ENCODE measurements at regions not wholly inside any gene's neighbourhood (a gene's known extent, or its start where the extent isn't known, plus 50 kb on each side); places are given as distances from the start of the nearest gene placed in this dataset.

DNA sequence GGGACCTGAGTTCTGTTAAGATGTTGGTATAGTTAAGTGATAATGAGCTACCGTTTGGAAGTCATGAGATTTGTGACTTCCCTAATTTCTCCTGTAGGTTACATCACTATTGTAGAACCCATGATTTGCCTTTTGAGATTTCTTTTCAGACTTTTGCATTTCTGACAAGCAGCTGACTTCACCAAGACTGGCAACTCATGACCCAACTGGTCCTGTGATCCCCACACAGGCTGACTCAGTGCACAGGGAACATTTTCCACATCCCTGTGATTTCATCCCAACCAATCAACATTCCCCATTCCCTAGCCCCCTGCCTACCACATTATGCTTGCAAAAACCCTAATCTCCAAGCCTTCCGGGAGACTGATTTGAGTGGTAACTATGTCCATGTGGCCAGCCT is 242.1 kb upstream of the PDZRN3 start:
- ChIA-PET POLR2A (ENCODE audit: low non-redundant PET) (no interaction called here), CTCF (no interaction called here)
- no peaks in the 10 kb centered on the region for H3K36me3 ChIP-seq (ENCODE audit: insufficient read depth, low read length, poor library complexity, severe bottlenecking)
- no peak for DNase-seq (ENCODE audit: low spot score)
- intact Hi-C loops (cut with micrococcal nuclease; ENCODE audit: unreplicated experiment), result loop anchor here (5.0 kb wide), 1 partner anchor 1305 kb away; no protein-coding TSS in a partner anchor
- no TSS peak for BruUV-seq (replicated peaks)
- H3K27ac ChIP-seq (ENCODE audit: low read depth, low read length, poor library complexity, severe bottlenecking), result no peak overlapping the region
- TF ChIP-seq, protein P1, sequence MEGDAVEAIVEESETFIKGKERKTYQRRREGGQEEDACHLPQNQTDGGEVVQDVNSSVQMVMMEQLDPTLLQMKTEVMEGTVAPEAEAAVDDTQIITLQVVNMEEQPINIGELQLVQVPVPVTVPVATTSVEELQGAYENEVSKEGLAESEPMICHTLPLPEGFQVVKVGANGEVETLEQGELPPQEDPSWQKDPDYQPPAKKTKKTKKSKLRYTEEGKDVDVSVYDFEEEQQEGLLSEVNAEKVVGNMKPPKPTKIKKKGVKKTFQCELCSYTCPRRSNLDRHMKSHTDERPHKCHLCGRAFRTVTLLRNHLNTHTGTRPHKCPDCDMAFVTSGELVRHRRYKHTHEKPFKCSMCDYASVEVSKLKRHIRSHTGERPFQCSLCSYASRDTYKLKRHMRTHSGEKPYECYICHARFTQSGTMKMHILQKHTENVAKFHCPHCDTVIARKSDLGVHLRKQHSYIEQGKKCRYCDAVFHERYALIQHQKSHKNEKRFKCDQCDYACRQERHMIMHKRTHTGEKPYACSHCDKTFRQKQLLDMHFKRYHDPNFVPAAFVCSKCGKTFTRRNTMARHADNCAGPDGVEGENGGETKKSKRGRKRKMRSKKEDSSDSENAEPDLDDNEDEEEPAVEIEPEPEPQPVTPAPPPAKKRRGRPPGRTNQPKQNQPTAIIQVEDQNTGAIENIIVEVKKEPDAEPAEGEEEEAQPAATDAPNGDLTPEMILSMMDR (conservative IDR thresholded peaks at IDR 0.05; ENCODE audit: low read depth, low read length), result no peak
- no peak for TF ChIP-seq EZH2 (IDR thresholded peaks at IDR 0.05; ENCODE audit: borderline replicate concordance, low read depth, low read length, poor library complexity, severe bottlenecking)
- H3K9me3 ChIP-seq (ENCODE audit: low read depth, low read length, poor library complexity, severe bottlenecking), result no peaks in the 10 kb centered on the region
- H3K4me1 ChIP-seq (ENCODE audit: insufficient read depth, low read length, poor library complexity, severe bottlenecking), result no peaks in the 10 kb centered on the region
- H3K27me3 ChIP-seq (replicated peaks; ENCODE audit: insufficient read depth, low read depth, low read length, poor library complexity), result no peaks in the 10 kb centered on the region
- H3K4me3 ChIP-seq (ENCODE audit: low read depth, low read length, poor library complexity, severe bottlenecking), result no peak overlapping the region

DNA sequence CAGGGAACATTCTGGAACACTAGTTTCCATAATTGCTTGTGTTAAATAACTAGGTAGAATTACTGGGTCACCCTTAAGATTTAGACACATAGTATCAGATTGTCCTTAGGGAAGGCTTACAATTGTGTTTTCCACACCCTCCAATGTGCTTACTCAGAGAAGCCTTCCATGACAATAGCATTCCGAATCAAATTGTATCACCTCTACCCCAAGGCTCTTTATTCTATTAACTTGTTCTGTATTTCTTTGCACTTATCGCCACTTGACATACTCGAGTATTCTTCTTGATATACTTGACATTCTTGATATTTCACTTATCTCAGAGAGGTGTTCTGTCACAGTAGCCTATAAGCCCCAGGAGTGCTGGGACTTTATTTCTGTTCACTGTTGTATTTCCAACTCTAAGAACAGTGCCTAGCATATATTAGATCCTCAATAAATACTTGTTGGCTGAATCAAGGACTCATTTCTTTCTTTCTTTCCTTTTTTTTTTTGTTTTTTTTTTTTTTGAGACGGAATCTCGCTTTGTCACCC is 238.9 kb upstream of the PDZRN3 start:
- intact Hi-C loops (cut with micrococcal nuclease; ENCODE audit: unreplicated experiment), result no loop called here
- Histone ChIP-seq H3K27ac (ENCODE audit: low read depth, low read length, poor library complexity, severe bottlenecking) (no peak overlapping the region), H3K27me3 (replicated peaks; ENCODE audit: insufficient read depth, low read depth, low read length, poor library complexity) (no peaks in the 10 kb centered on the region), H3K9me3 (ENCODE audit: low read depth, low read length, poor library complexity, severe bottlenecking) (no peaks in the 10 kb centered on the region), H3K36me3 (ENCODE audit: insufficient read depth, low read length, poor library complexity, severe bottlenecking) (no peaks in the 10 kb centered on the region), H3K4me1 (ENCODE audit: insufficient read depth, low read length, poor library complexity, severe bottlenecking) (no peaks in the 10 kb centered on the region), H3K4me3 (ENCODE audit: low read depth, low read length, poor library complexity, severe bottlenecking) (no peak overlapping the region)
- CTCF ChIA-PET, result no interaction called here
- POLR2A ChIA-PET (ENCODE audit: low non-redundant PET), result no interaction called here
- no TSS peak for BruUV-seq (replicated peaks)
- no peak for DNase-seq (ENCODE audit: low spot score)
- no peak for TF ChIP-seq EZH2 (IDR thresholded peaks at IDR 0.05; ENCODE audit: borderline replicate concordance, low read depth, low read length, poor library complexity, severe bottlenecking)
- TF ChIP-seq, protein P1 (conservative IDR thresholded peaks at IDR 0.05; ENCODE audit: low read depth, low read length), result no peak

DNA sequence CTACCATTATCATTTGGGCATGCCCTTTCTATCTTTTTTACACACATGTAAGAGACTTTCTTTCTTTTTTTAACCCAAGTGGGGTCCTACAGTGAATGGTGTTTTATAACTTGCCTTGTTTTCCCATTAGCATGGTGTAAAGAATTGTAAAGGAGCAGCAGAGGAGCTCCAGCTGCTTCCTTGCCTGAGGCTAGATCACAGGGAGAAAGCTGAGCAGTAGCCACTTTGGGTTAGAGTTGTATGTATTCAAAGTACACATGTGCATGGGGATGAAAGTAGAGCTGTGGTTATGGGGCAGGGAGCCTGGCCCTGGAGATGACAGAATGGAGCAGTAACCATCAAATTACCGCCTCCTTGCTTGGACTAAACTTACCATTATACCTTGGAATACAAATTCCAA is 231.1 kb upstream of the PDZRN3 start:
- BruUV-seq (replicated peaks), result no TSS peak
- no peaks in the 10 kb centered on the region for H3K27me3 ChIP-seq (replicated peaks; ENCODE audit: insufficient read depth, low read depth, low read length, poor library complexity)
- intact Hi-C loops (cut with micrococcal nuclease; ENCODE audit: unreplicated experiment), result no loop called here
- TF ChIP-seq EZH2 (IDR thresholded peaks at IDR 0.05; ENCODE audit: borderline replicate concordance, low read depth, low read length, poor library complexity, severe bottlenecking), result no peak
- TF ChIP-seq, protein P1 (conservative IDR thresholded peaks at IDR 0.05; ENCODE audit: low read depth, low read length), result no peak
- no peaks in the 10 kb centered on the region for H3K9me3 ChIP-seq (ENCODE audit: low read depth, low read length, poor library complexity, severe bottlenecking)
- DNase-seq (ENCODE audit: low spot score), result no peak
- H3K36me3 ChIP-seq (ENCODE audit: insufficient read depth, low read length, poor library complexity, severe bottlenecking), result no peaks in the 10 kb centered on the region
- no peaks in the 10 kb centered on the region for H3K4me1 ChIP-seq (ENCODE audit: insufficient read depth, low read length, poor library complexity, severe bottlenecking)
- no peak overlapping the region for H3K4me3 ChIP-seq (ENCODE audit: low read depth, low read length, poor library complexity, severe bottlenecking)
- no peak overlapping the region for H3K27ac ChIP-seq (ENCODE audit: low read depth, low read length, poor library complexity, severe bottlenecking)
- ChIA-PET CTCF (no interaction called here), POLR2A (ENCODE audit: low non-redundant PET) (no interaction called here)
